ENCODE measurements at regions not wholly inside any gene's neighbourhood (a gene's known extent, or its start where the extent isn't known, plus 50 kb on each side); places are given as distances from the start of the nearest gene placed in this dataset.

DNA sequence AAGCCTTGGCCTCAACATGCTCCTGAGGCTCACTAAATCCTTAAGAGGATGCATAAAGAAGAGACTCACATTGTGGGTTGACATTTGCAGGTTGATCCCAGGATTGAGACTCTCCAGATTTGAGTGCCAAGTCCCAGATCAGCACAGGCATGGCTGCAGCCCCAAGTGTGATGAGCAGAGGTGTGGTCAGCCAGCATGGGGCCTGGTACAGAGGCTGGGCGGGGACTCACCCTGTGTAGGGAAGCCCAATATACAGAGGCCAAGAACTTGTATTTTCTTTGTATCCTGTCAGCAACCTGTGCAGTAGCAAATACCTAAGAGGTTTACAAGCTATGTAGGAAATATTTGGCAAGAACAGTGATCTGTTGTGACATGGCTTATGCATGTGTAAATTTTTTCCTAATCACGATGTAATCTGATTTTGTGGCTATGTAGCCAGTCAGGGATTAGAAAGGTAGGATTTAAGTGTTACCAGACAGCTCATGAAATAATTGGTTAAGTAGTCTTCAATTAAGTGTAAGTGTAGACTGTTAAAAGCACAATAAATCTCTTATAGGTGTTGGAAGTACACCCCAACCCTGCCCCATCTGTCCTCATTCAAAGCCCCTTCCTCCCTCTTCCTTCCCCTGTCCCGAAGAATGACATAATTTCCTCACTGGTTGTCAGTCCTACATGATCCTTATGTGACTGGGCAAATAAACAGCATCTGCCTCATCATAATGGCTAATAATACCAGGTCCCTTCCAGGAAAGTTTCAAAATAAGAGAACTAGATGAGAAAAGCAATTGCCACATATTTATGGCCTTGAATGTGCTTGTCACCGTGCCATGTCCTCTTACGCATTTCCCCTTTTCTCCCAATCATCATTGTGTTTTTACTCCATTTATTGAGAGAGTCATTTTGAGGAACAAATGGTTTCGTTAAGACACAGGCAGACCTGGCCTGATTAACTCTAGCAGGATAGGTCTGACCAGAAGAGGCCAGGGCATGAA is 120.9 kb downstream of the HLX start:
- TF ChIP-seq YY1 (IDR thresholded peaks at IDR 0.05; ENCODE audit: low read depth): no peak
- TF ChIP-seq CTCF (IDR thresholded peaks at IDR 0.05): no peak
- no peak for TF ChIP-seq RAD21 (IDR thresholded peaks at IDR 0.05; ENCODE audit: low read length)
- TF ChIP-seq POLR2AphosphoS5 (IDR thresholded peaks at IDR 0.05; ENCODE audit: low read depth, low read length): no peak
- no peak for TF ChIP-seq EZH2phosphoT487 (IDR thresholded peaks at IDR 0.05; ENCODE audit: borderline replicate concordance, low read depth)
- no peak for TF ChIP-seq NRF1 (IDR thresholded peaks at IDR 0.05; ENCODE audit: low read depth, low read length)
- TF ChIP-seq, protein P1, sequence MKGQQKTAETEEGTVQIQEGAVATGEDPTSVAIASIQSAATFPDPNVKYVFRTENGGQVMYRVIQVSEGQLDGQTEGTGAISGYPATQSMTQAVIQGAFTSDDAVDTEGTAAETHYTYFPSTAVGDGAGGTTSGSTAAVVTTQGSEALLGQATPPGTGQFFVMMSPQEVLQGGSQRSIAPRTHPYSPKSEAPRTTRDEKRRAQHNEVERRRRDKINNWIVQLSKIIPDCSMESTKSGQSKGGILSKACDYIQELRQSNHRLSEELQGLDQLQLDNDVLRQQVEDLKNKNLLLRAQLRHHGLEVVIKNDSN (IDR thresholded peaks at IDR 0.05; ENCODE audit: borderline replicate concordance, low read depth): no peak
- no peak for TF ChIP-seq MXI1 (IDR thresholded peaks at IDR 0.05; ENCODE audit: low read depth, low read length)
- TF ChIP-seq, protein P2, sequence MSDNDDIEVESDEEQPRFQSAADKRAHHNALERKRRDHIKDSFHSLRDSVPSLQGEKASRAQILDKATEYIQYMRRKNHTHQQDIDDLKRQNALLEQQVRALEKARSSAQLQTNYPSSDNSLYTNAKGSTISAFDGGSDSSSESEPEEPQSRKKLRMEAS (IDR thresholded peaks at IDR 0.05; ENCODE audit: low read depth): no peak
- no peak for TF ChIP-seq EP300 (IDR thresholded peaks at IDR 0.05; ENCODE audit: borderline replicate concordance in 1 of 2, low read depth in 1 of 2, low read length in 1 of 2)
- TF ChIP-seq, protein P3, sequence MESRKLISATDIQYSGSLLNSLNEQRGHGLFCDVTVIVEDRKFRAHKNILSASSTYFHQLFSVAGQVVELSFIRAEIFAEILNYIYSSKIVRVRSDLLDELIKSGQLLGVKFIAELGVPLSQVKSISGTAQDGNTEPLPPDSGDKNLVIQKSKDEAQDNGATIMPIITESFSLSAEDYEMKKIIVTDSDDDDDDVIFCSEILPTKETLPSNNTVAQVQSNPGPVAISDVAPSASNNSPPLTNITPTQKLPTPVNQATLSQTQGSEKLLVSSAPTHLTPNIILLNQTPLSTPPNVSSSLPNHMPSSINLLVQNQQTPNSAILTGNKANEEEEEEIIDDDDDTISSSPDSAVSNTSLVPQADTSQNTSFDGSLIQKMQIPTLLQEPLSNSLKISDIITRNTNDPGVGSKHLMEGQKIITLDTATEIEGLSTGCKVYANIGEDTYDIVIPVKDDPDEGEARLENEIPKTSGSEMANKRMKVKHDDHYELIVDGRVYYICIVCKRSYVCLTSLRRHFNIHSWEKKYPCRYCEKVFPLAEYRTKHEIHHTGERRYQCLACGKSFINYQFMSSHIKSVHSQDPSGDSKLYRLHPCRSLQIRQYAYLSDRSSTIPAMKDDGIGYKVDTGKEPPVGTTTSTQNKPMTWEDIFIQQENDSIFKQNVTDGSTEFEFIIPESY (IDR thresholded peaks at IDR 0.05; ENCODE audit: borderline replicate concordance, low read depth): no peak
